GM12872 (cell line): ENCODE measurements at regions not wholly inside any gene's neighbourhood (a gene's known extent, or its start where the extent isn't known, plus 50 kb on each side); places are given as distances from the start of the nearest gene placed in this dataset.

Experiments used
- TF ChIP-seq, protein P1 (sequence below): IDR thresholded peaks from 3 replicates; pipeline ENCODE4 v1.5.1; 2011; ENCODE audit warnings: low read depth, mild to moderate bottlenecking, low read length, moderate library complexity; ENCODE audit not compliant: insufficient read depth

DNA sequence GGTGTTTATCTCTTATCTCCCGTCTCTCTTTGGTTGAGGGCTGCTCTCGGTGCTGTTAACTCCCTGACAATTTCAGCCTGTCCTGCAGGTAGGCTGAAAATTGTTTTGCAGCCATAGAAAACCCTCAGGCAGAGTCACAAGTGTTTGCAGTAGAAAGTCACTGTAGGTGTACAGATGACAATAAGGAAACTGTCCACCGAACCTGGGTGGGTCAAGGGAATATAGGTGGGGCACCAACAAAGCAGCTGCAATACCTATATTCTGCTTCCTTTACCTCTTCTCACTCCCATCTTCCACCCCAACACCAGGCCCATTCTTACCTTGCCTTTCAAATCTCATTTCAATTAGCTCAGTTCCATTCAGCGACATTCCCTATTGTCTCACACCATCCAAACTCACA, 381.8 kb downstream of the PPP1R2C start:
- TF ChIP-seq, protein P1, sequence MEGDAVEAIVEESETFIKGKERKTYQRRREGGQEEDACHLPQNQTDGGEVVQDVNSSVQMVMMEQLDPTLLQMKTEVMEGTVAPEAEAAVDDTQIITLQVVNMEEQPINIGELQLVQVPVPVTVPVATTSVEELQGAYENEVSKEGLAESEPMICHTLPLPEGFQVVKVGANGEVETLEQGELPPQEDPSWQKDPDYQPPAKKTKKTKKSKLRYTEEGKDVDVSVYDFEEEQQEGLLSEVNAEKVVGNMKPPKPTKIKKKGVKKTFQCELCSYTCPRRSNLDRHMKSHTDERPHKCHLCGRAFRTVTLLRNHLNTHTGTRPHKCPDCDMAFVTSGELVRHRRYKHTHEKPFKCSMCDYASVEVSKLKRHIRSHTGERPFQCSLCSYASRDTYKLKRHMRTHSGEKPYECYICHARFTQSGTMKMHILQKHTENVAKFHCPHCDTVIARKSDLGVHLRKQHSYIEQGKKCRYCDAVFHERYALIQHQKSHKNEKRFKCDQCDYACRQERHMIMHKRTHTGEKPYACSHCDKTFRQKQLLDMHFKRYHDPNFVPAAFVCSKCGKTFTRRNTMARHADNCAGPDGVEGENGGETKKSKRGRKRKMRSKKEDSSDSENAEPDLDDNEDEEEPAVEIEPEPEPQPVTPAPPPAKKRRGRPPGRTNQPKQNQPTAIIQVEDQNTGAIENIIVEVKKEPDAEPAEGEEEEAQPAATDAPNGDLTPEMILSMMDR = no peak

DNA sequence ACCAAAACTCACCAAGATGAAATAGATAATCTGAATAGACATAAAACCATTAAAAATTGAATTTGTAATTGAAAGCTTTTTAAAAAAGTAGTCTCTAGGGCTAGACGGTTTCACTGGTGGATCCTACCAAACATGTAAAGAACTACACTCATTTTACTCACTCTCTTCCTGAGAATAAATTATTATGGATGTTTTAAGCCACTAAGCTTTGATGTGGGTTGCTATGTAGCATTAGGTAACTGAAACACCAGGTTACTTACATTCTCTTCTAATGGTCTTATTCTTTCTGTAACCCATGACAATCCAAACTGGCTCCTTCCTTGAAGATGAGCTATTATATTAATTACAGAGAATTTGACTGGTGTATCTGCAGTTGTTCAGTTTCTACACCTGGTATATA, 385.1 kb downstream of the PPP1R2C start:
- TF ChIP-seq, protein P1 = no peak

DNA sequence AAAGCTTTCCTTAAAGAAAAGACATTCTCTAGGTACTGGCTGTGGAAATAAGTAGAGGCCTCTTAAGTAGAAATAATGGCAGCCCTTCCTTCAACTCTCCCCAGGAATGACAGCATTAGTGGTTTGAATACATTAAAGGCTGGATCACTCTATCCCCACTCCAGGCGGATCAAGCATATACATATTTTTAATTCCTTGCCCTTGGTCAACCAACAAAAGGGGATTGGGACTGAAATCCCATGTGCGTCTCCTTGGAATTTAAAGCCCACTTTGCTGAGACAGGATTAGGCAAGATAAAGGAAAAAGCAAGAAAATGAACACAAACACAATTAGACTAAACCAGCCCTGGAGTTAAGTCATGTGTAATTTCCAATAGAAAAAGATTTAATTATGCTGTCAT, 391.3 kb downstream of the PPP1R2C start:
- TF ChIP-seq, protein P1 = no peak

DNA sequence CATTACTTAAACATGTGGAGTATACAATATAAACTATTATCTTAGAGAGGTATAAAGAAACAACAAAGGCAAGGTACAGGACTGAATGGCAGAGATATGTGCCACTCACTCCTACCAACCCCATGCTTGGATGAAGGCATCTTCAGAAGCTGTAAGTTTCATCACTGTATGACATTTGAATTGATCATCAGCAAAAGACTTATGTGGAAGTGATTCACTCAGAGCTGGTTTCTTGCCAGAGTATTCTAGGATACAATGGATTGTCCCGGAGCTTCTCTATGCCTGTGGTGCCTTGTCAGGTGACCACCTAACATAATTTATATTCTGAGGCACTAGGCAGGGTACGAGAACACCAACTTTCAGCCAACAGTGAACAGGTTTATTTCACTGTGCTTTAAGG, 392.2 kb downstream of the PPP1R2C start:
- TF ChIP-seq, protein P1 = no peak

DNA sequence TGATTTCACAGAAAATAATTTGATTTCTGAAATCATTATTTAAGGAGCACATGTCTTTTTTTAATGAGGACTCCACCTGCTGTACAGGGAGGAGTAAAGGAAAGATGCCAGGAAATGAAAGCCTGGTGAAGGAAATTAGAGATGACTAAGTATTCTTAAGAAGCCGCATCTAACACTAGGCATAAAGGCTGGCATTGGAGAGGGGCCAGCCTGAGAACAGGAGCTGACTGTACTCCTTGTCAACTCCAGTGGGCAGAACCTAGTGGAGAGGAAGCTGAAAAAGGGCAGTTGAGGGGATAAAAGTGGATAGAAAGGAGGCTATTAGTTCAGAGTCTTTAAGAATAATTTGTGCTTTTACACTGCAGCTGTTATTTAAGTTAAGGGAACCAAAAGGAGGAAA, 393.0 kb downstream of the PPP1R2C start:
- TF ChIP-seq, protein P1 = no peak

DNA sequence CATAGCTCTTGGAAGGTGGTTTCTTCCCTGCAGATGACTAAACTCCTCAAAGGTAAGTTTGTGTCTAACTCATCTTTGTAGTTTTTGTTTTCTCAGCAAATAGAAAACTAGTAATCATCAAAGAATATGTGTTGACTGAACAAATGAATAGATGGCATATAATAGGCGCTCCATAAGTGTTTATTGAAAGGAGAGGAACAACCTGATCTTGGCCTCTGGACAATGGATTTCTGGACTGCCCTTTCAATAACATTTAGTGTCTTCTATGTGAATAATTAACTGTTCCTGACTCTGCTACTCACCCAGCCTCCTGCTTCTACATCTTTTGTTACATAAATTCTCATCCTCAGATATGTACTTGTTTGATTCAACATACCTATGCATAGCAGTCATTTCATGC, 399.1 kb downstream of the PPP1R2C start:
- TF ChIP-seq, protein P1 = no peak

DNA sequence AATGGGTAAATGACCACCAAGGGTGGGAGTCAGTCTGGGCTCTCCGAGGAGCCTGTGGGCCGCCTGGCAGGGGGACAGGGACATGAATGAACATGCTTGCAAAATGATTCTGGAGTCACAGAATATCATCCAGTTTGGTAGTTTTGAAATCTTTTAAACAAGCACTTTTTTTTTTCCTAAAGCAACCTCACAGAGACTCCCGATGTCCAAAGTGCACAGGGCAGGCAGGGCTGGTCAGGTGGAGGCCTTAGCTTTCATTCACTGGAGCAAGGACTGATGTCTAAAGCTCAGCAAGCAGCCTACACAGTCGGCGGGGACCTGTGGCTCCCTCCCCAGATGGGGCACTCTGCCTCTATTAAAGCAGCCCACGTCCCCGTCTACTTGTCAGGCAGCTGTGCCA, 402.9 kb downstream of the PPP1R2C start:
- TF ChIP-seq, protein P1 = no peak

DNA sequence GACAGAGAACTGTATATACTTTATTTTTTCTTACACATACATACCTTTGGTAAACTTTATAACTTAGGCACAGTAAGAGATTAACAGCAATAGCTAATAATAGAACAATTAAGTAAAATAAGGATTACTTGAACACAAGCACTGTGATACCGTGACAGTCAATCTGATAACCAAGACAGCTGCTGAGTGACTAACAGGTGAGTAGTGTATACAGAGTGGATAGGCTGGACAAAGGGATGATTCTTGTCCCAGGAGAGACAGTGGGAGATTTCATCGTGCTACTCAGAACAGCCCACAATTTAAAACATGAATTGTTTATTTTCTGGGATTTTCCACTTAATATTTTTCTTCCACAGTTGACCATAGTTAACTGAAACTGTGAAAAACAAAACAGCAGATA, 411.8 kb downstream of the PPP1R2C start:
- TF ChIP-seq, protein P1 = no peak
